GM12865 (cell line): ENCODE measurements at regions not wholly inside any gene's neighbourhood (a gene's known extent, or its start where the extent isn't known, plus 50 kb on each side); places are given as distances from the start of the nearest gene placed in this dataset.

Experiments
- DNase-seq: peaks from one replicate; pipeline ENCODE4 v3.0.0; 2010; ENCODE audit warnings: low read depth
- H3K4me3 ChIP-seq: 2 replicates; pipeline ENCODE4 v1.5.1; 2011; ENCODE audit warnings: mild to moderate bottlenecking, low read depth, low read length, control low read depth
- CTCF ChIP-seq: IDR thresholded peaks from 2 replicates; pipeline ENCODE4 v1.5.1; 2011; ENCODE audit warnings: low read length, control low read depth, low read depth, inconsistent platforms; ENCODE audit not compliant: insufficient read depth; ENCODE audit errors: missing control alignments

- H3K4me3 ChIP-seq: no peak overlapping the region
- DNase-seq: no peak
- no peak for TF ChIP-seq CTCF
Observed at GRCh38 chr1:118751166-118751565, 237.0 kb downstream of the TBX15 start.

- DNase-seq: no peak
- no peak for TF ChIP-seq CTCF
- no peak overlapping the region for H3K4me3 ChIP-seq
Observed at GRCh38 chr1:118744420-118744819, 243.7 kb downstream of the TBX15 start.

DNA sequence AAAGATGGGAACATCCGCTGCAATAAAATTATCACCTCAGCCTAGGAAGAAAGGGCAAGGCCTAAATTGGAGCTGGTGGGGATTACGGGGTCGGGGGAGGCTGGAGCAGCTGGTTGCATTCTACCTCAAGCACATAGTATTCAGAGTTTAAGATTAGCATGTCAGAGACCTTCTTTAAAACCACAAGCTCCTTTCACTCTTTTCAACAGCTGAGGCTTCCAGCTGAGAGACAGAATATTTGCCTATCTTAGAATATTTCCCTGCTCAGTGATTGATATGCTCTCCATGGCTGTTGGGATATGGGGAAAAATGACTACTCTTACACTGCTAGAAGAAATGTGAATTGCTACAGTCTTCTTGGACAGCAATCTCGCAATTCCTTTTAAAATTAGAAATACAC, 248.6 kb downstream of the TBX15 start:
- no peak for TF ChIP-seq CTCF
- no peak for DNase-seq
- H3K4me3 ChIP-seq: no peak overlapping the region

DNA sequence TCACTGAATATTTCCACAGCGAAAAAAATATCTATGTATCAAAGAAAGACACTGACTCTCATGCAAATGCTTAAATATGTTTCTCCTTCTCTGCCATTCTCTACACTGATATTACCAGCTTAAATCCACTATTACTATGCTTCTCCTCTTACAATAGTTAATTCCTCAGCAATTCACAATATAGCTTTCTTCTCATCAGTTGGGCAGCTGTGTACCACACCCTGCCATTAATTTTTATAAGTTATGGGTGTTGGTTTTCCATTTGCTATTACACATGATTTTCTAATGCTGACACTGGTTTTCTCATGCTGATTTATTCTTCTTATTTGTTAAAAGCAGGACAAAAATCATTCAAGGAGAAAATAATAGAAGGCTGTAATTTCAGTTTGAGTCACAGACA, 251.8 kb downstream of the TBX15 start:
- DNase-seq: no peak
- no peak for TF ChIP-seq CTCF
- no peak overlapping the region for H3K4me3 ChIP-seq

DNA sequence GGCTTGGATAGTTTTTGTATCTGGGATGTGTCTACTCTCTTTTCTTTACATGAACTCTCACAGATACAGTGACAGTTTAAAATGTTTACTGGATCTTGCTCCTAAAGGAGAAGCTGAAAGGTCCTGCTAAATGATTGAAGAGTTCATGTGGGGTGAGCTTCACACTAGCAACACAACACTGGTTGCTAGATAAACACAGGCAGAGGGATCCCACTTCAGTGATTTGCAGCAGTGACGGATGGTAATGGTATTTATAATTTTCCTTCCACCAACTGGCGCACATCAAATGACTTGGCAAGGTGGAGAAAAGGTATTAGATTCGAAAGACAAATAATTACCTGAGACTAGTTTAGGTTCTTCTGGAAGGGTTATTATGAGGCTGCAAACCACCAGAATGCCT, 270.2 kb downstream of the TBX15 start:
- H3K4me3 ChIP-seq: no peak overlapping the region
- no peak for TF ChIP-seq CTCF
- DNase-seq: no peak

- TF ChIP-seq CTCF: no peak
- no peak for DNase-seq
- no peak overlapping the region for H3K4me3 ChIP-seq
Observed at GRCh38 chr1:118716775-118717174, 271.4 kb downstream of the TBX15 start.

DNA sequence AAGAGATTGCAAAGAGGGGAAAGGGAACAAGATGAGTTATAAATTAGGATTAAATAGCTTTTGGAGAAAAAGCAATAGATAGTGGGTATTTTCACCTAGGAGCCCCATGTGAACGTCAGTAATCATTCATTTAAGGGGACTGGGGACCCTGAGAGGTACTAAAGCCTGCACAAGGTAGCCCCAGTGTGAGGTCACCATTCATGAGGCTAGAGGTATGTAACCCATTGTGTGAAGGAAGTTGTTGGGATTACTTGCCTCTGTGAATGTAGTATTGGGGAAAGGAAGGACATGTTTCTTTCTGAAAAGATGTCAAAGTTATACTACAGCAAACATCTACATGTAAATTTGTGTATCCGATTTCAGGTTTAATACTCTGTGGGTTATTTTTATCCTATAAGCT, 276.8 kb downstream of the TBX15 start:
- no peak for TF ChIP-seq CTCF
- no peak for DNase-seq

More for the DNA sequence above, 276.8 kb downstream of the TBX15 start:
- no peak overlapping the region for H3K4me3 ChIP-seq
